HG03521 (cell line): ENCODE measurements at regions not wholly inside any gene's neighbourhood (a gene's known extent, or its start where the extent isn't known, plus 50 kb on each side); places are given as distances from the start of the nearest gene placed in this dataset.
"Not testable (repeated sequence)": the region's sequence is repeated elsewhere in the genome, so short reads cannot be mapped to it uniquely, and the experiment has no call there.

Experiments used
- ATAC-seq: cut with Tn5 transposase; IDR thresholded peaks from one replicate; pipeline ENCODE4 v1.9.1; 2021; ENCODE audit warnings: mild to moderate bottlenecking, moderate library complexity; ENCODE audit not compliant: unreplicated experiment

DNA sequence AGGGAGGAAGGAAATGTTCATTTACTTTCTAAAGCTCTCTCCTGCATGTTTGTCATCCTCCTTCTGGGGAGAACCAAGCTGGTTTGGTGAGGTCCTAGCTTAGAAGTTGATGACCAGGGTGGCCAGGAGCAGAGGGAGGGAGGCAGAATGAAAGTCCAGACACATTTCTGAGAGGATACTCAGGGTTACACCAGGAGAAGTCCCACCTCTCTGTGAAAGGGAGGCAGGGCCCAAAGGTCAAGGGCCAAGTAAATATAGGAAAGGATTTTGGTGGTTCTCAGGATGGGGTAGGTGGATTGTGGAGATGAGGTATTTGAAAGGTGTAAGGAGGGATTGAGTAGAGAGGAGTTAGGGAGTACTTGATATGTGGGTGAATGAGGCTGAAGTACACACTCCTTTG is 58.0 kb upstream of the FBXO11 start:
- no peak for ATAC-seq

DNA sequence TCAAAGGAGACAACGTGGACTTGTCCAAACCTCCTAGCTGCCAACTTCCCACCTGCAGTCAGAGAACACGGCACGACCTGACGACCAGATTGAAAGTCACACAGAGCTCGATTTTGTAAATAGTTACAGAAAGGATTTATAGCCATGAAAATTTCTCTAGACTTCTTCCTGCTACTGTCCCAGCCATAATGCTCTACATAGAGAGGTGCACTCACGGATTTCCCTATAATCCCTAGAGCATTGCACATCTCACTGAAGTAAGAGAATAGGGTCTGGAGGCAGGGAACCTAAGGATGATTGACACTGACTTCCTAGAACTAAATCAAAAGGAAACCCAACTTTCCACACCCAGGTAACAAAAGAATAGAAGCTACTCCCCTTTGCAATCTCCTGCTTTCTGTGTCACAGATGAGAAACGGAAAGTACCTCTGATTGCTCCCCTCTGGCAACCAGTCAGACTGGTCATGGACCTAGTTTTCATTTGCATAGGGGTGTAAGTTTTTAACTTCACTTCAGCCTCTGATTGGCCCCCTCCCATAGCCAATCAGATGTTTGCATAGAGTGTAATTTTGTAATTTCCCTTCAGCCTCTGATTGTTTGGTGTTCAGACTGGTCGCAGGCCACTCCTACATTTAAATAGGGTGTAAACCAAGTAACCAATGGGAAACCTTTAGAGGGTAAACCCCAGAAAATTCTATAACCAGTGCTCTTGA is 58.6 kb upstream of the FBXO11 start:
- no peak for ATAC-seq

DNA sequence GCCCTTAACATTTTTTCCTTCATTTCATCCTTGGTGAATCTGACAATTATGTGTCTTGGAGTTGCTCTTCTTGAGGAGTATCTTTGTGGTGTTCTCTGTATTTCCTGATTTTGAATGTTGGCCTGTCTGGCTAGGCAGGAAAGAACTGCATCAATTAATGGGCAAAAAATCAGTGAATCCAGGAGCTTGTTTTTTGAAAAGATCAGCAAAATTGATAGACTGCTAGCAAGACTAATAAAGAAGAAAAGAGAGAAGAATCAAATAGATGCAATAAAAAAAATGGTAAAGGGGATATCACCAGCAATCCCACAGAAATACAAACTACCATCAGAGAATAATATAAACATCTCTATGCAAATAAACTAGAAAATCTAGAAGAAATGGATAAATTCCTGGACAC is 70.4 kb upstream of the FBXO11 start:
- ATAC-seq: not testable (repeated sequence)

DNA sequence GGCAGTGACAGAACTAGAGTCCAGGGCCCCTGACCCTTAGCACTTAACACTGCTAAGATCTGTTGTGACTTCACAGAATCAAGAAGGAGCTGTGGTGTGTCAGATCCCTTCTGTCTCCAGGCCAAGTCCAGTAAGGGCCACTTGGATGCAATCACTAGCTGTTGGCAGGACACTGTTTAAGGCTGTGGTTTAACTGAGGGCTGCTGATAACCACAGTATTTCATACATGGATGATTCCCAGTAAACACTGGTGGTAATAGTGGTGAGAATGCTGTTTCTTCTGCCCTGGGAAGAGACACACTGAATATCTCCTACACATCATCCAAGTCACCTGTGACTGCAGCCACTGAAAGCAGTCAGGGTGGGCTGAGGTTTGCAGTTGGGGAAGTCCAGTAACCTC is 77.7 kb upstream of the FBXO11 start:
- ATAC-seq: no peak

DNA sequence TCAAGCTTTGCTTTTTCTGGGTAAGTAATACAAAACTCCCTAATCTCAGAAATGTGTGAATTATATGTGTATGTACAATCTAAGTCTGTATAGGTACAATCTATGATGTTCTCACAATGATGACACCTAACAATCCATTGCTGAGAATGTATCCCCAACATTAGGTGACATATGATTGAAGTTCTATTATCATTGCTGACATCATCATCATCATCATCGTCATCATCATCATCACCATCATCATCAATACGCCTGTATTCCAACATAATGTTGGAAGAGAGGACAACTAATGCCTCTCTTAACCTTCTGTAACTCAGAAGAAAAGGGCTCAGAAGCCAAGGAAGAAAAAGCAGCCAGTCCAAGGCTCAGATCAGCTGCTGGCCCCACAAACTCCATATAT is 84.2 kb upstream of the FBXO11 start:
- ATAC-seq: no peak

DNA sequence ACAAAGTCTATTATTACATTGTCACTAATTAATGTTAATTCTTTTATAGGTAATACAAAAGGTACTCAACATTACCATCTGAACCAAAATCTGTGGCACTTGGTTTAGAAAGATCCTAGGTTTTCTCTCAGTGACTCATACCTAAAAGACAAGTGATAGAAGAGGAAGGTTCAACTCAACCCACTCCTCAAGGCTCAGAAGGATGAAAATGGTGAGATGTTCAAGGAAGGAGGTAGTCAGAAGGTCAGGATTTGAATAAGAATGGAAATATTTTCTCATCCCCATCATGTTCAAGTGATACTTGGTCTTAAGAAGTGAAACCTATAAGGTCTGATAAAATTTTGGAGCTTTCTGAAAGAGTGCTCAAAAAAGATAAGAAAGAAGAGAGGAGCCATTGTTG is 86.4 kb upstream of the FBXO11 start:
- ATAC-seq: no peak

DNA sequence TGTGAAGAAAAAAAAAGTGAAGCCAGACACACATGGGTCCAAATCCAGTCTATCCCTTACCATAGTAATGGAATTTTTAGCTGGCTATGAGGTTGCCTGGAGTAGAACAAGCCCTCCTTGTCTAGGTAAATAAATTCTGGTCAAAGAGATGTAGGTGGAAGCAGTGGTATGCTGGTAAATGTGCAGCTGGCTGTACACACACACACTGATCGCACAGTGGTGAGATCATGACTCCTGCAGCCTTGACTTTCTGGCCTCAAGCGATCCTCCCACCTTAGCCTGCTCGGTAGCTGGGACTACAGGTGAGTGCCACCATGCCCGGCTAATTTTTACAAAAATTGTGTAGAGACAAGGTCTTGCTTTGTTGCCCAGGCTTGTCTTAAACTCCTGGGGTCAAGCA is 90.5 kb upstream of the FBXO11 start:
- ATAC-seq: no peak

DNA sequence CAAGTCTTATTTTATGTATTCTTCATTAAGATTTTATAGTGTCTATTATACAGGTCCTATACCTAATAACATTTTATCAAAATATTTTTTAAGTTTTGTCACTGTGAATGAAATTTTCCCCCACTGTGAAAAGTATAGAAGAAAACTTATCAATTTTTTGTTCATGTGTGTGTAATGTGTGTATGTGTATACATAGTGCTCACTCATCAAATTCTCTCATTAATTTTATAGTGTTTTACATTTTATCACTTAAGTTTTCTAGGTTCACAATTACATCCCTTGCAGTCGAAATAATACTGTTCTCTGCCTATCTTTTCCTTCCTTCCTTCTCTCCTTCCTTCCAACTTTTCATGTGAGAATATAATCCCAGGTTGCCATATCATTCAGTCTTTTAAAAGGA is 93.2 kb upstream of the FBXO11 start:
- no peak for ATAC-seq

DNA sequence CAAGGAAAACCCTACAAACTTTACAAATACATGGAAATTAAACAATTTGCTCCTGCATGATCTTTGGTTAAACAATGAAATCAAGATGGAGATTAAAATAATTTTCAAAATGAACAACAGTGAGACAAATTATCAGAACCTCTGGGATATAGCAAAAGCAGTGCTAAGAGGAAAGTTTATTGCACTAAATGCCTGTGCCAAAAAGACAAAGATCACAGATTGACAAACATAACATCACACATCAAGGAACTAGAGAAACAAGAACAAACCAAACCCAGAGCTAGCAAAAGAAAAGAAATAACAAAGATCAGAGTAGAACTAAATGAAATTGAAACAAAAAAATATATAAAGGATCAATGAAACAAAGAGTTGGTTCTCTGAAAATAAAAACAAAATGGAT is 95.2 kb upstream of the FBXO11 start:
- ATAC-seq: no peak

DNA sequence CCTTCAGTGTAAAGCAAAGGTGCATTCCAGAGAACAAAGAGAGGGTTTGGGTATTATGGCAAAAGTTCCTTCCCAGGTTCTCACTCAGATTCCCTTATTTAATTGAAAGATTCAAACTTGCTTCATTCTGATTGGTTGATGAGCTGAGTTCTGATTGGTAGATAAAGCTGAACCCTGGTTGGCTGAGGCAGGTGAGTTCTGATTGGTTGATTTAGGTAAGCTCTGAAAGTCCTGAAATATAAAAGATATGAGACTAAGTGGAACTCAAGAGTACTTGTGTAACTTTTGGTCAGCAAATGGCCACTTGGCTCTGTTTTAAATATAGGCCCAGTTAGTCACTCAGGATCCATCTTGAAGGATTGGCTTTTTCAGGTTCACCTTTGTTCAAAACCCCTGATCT is 99.8 kb upstream of the FBXO11 start:
- ATAC-seq: no peak

DNA sequence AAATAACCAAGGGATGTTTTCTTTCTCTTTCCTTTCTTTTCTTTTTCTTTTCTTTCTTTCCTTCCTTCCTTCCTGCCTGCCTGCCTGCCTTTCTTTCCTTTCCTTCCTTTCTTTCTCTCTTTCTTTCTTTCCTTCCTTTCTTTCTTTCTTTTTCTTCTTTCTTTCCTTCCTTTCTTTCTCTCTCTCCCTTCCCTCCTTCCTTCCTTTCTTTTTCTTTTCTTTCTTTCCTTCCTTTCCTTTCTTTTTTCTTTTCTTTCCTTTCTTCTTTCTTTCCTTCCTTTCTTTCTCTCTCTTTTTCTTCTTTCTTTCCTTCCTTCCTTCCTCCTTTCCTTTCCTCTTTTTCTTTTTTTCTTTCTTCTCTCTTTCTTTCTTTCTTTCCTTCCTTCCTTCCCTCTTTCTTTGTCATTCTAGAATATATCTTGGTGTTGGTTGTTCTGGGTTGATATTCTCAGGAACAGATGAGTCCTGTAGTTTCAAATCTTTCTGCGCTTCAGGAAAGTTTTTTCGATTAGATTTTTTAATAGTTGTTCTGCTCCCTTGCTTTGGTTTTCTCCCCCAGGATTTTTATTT is 101.5 kb upstream of the FBXO11 start:
- no peak for ATAC-seq

DNA sequence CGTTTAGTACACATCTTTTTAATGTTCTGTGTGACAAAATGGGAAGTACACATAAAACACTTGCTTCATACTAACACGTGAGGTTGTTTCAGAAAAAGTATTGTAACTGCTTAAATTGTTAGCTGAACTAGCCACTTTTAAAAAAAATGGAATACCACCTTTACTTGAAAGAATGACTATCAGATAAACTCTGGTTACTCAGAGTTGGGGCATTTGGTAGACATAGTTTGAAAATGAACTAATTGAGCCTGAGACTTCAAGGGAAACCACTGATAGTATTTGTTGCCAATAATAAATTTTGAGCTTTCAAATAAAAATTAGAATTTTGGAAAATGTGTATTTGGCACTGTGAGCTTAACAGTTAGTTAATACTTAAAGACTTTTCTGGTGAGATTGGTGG is 103.0 kb upstream of the FBXO11 start:
- ATAC-seq: no peak

DNA sequence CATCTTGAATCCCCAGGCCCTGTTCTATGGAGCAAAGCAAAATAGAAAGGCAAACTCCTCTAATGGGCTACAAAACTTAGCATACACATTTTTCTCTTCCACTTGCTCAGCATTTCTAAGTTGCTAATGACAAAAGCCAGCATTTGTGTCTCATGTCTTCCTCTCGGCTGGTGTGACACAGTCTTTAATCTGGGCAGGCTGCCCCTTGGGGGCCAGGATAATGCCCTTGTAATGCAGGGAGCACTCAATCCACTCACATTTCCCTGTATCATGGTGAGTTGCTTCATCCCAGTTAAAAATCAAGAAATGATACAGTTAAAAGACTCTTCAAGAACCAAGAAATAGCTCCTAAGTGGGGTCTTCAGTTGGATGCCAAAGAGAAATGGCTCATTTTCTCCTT is 109.1 kb upstream of the FBXO11 start:
- no peak for ATAC-seq

DNA sequence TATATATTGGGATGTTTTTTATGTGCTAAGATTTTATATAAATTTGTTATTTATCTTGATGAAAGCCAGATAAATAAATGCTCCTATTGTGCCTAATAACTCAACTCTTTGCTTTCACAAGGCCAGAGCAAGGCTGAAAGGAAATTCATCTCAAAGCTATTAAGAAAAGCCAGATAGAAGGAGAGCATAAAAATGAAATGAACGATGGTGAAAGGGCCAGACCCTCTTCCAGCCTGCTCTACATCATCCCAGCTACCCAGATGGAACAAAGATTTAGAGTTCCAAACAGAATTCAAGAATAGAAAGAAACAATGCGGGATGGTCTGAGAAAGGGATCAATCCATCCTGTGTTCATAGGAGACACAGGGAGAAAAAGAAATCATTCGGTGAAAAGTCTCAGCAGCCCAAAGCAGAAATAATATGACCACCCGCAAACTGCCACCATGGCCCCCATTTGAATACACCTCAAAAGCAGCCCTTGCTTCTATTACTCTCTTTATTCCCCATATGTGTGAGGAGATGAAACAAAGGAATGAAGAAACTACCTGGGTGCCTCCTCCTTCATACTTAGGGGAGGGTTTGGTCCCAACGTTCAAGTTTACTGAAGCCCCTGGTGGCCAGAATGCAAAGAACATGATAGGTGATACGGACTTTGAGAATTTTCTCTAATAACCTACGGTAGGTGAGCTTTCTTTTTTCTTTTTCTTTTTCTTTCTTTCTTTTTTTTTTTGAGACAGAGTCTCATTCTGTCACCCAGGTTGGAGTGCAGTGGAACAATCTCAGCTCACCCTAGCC is 110.1 kb upstream of the FBXO11 start:
- no peak for ATAC-seq

DNA sequence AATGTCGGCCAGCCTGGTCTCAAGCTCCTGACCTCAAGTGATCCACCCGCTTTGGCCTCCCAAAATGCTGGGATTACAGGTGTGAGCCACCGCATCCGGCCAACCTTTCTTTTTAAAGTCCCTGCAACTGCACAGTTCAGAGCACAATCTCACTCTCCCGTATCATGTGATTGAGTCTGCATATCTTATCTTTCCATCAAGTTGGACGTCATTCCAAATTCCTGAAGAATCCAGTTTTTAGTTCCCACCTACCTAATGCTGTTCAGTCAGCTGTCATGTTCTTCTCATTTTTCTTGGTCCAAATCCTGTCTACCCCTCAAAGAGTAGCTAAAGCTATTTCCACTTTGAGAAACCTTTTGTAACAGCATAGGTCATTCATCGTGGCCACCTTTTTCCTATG is 110.8 kb upstream of the FBXO11 start:
- no peak for ATAC-seq

DNA sequence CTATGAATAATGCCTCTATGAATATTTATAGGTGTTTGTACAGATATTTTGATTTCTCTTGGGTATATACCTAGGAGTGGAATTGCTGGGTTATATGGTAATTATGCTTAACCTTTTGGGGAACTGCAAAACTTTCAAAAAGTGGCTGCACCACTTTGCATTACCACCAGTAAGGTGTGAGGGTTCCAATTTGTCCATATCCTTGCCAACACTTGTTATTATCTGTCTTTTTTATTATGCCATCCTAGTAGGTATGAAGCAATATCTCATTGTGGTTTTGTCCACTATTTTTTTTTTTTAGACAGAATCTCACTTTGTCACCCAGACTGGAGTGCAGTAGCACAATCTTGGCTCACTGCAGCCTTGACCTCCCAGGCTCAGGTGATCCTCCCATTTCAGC is 112.2 kb upstream of the FBXO11 start:
- ATAC-seq: no peak

DNA sequence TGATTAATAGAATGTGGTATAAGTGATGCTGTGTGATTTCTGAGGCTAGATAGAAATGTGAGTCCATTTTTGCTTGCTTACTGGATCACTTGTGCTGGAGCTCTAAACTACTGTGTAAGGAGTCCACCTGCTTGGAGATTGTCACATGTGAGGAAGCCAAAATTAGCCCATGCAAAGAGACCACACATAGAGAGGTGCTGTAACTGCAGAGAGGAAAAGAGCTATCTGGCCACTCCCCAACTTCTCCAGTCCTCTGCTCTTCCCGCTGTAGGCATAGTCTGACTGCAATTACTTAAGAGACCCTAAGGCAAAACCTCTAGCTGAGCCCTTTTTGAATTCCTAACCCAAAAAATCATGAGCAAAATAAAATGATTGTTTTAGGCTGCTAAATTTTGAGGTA is 120.6 kb upstream of the FBXO11 start:
- no peak for ATAC-seq

DNA sequence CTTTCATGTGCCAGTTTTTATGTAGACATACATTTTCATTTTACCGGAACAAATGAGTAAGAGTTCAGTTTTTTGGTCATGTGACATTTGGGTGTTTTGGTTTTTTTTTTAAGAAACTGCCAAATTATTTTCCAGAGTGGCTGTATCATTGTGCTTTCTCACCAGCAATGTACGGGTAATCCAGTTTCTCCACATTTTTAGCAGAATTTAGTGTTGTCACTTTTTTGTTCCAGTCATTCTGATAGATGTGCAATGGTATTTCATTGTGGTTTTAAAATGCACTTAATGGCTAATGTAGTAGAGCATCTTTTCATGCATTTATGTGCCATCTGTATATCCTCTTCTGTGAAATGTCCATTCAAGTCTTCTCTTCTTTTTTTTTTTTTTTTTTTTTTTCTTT is 126.5 kb upstream of the FBXO11 start:
- no peak for ATAC-seq

DNA sequence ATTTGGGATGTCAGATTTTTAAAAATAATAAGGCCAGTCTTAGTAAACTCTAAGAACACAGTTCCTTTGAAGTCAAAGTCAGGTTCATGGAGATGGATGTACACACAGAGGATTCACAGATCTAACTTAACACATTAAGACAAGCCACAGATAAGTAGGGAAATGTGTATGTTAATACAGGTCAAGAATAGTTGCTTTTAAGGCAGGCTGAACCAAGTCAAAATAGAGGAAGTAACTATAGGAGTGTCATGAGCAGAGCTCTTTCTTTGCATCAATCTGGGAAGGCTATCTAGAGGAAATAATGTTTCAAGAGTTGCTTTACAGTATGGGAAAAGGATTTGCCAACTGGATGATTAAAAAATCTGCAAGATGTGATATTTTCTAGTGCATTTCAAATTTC is 128.0 kb upstream of the FBXO11 start:
- ATAC-seq: no peak

DNA sequence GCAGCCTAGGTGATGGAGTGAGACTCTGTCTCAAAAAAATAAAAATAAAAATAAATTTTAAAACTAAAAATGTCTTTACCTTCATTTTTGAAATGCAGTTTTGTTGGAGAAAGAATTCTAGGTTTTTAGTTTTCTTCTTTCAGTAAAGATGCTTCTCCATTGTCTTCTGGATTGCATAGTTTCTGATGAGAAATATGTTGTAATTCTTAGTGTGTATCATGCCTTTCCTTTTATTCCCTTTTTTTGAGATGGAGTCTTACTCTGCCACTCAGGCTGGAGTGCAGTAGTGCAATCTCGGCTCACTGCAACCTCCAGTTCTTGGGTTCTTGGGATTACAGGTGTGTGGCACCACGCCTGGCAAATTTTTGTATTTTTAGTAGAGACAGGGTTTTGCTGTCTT is 130.0 kb upstream of the FBXO11 start:
- ATAC-seq: no peak

DNA sequence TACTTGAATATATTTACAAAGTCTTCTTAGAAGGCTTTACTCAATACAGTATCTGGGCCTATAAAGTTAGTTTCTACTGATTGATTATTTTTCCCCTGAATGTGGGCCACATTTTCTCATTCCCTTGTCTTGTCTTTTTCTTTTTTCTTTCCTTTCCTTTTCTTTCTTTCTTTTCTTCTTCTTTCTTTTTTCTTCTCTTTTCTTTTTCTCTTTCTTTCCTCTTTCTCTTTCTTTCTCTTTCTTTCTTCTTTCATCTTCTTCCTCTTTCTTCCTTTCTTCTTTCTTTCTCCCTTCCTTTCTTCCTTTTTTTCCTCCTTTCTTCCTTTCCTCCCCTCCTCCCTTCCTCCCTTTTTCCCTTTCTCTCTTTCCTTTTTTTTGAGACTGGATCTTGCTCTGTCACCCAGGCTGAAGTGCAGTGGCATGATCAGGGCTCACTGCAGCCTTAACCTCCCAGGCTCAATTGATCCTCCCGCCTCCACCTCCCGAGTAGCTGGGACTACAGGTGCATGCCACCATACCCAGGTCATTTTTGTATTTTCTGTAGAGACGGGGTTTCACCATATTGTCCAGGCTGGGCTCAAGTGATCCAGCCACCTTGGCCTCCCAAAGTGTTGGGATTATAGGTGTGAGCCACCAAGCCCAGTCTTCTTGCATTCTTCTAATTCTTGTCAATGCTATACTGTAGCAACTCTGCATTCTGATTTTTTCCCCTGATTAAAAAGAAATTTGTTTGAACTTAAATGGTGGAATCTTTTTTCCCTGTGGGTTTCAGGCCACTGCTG is 133.1 kb upstream of the FBXO11 start:
- ATAC-seq: no peak
